GM13977 (cell line): ENCODE measurements at regions not wholly inside any gene's neighbourhood (a gene's known extent, or its start where the extent isn't known, plus 50 kb on each side); places are given as distances from the start of the nearest gene placed in this dataset.
A peak's percentile ranks its signal among the peaks of the same experiment; 100 is the strongest.
"Not testable (repeated sequence)": the region's sequence is repeated elsewhere in the genome, so short reads cannot be mapped to it uniquely, and the experiment has no call there.

ENCODE experiments used
- DNase-seq: peaks from one replicate; pipeline ENCODE4 v3.0.0; 2012; ENCODE audit warnings: low spot score
- in situ Hi-C: fragments of 300-500 bp; cut with MboI; formaldehyde crosslinking; loops from one replicate; pipeline ENCODE4 v1.12.0; 2022; ENCODE audit warnings: low sequenced_read_pairs, low pct_unique_long_range_greater_than_20kb, mixed read lengths, inconsistent platforms; ENCODE audit not compliant: unreplicated experiment
- TF ChIP-seq, protein P1 (sequence below): IDR thresholded peaks from 2 replicates; pipeline ENCODE4 v1.5.1; 2012; ENCODE audit warnings: mild to moderate bottlenecking, control low read depth; ENCODE audit not compliant: insufficient read depth; ENCODE audit errors: extremely low read depth, missing control alignments

DNA sequence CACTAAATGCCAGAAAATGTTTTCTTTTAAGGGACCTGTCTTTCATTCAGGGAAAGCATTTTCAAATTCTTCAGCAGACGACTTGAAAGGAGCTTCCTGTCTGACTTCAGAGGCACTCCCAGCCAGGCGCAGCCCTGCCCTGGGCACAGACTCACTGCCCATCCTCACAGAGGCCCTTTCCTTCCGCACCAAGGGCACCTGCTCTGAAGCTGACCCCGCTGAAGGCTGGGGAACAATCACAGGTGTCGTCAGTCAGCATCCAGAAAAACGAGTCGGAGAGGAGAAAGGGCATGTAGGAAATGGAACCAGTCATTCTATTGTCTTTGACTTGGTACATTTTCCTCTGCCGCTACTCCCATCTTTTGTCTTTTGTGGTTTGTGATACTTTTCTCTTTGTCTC, 125.3 kb upstream of the PARD3 start:
- TF ChIP-seq, protein P1, sequence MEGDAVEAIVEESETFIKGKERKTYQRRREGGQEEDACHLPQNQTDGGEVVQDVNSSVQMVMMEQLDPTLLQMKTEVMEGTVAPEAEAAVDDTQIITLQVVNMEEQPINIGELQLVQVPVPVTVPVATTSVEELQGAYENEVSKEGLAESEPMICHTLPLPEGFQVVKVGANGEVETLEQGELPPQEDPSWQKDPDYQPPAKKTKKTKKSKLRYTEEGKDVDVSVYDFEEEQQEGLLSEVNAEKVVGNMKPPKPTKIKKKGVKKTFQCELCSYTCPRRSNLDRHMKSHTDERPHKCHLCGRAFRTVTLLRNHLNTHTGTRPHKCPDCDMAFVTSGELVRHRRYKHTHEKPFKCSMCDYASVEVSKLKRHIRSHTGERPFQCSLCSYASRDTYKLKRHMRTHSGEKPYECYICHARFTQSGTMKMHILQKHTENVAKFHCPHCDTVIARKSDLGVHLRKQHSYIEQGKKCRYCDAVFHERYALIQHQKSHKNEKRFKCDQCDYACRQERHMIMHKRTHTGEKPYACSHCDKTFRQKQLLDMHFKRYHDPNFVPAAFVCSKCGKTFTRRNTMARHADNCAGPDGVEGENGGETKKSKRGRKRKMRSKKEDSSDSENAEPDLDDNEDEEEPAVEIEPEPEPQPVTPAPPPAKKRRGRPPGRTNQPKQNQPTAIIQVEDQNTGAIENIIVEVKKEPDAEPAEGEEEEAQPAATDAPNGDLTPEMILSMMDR: no peak
- in situ Hi-C loops: no loop called here
- no peak for DNase-seq

- no peak for DNase-seq
- in situ Hi-C loops: no loop called here
- TF ChIP-seq, protein P1: no peak
These were observed 123.2 kb upstream of the PARD3 start for GRCh38 chr10:34938399-34938670.

DNA sequence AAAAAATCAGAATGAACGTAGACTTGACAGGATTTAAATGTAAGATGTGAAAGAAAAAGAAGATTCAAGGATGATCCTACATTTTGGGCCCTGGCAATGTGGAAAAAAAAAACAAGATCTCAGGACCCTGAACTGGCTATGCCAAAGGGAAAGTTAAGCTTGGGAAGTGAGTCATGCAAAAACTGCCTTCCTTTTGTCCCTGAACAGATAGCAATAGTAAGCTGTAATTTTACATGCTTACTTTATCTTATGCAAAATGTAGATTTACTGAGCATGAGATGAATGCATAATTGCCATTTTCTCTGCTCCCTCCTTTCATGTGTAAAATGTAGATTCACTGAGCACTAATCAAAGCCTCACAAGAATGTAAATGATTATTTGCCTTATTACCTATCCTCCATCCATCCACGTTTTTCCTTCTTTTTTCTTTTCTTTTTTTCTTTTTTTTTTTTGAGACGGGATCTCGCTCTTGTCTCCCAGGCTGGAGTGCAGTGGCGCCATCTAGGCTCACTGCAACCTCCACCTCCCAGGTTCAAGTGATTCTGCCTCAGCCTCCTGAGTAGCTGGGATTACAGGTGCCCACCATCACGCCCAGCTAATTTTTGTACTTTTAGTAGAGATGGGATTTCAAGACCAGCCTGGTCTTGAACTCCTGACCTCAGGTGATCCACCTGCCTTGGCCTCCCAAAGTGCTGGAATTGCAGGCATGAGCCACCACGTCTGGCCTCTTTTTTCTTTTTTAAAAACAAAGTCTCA, 122.7 kb upstream of the PARD3 start:
- DNase-seq, in situ Hi-C loops: not testable (repeated sequence)

GRCh38 chr10:34936061-34936460, 121.0 kb upstream of the PARD3 start:
- DNase-seq: no peak
- in situ Hi-C loops: no loop called here
- TF ChIP-seq, protein P1: no peak

More for the DNA sequence above, 122.7 kb upstream of the PARD3 start:
- TF ChIP-seq, protein P1: peak; percentile 49

DNA sequence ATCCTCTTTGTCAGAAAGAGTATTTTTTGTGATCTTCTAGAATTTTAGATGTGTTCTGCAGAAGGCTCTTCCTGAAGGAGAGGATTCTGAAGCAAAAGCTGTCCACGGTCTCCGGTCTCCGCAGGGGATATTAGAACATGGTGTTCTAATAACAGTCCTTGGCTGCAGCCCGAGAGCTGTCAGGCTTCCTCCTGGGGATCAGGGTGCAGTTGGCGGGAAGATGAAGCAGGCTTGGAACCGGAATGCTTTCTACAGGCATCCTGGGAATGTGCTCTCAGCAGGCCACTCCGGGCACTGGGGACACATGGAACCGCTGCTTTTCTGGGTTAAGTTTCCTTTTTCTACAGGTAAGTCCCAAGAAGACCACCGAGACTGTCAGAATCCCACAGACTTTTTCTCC, 118.6 kb upstream of the PARD3 start:
- TF ChIP-seq, protein P1: no peak
- in situ Hi-C loops: no loop called here
- DNase-seq: no peak

DNA sequence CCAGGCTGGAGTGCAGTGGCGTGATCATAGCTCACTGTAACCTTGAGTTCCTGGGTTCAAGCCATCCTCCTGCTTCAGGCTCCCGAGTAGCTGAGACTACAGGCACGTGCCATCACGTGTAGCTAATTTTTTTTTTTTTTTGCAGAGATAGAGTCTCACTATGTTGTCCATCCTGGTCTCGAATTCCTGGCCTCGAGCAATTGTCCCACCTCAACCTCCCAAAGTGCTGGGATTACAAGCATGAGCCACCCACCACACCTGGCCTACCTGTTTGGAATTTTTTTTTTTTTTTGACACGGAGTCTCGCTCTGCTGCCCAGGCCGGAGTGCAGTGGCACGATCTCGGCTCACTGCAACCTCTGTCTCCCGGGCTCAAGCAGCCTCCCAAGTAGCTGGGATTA, 117.1 kb upstream of the PARD3 start:
- no peak for DNase-seq
- in situ Hi-C loops: no loop called here
- TF ChIP-seq, protein P1: no peak
